Choroid plexus epithelial cell (primary cell): ENCODE measurements at regions not wholly inside any gene's neighbourhood (a gene's known extent, or its start where the extent isn't known, plus 50 kb on each side); places are given as distances from the start of the nearest gene placed in this dataset.

Experiments
- DNase-seq: peaks from one replicate; pipeline ENCODE4 v3.0.0-alpha.2; 2010; ENCODE audit warnings: low read depth
- H3K4me3 ChIP-seq: 2 replicates; pipeline ENCODE4 v1.5.1; 2011; ENCODE audit warnings: low read depth, mild to moderate bottlenecking, control low read depth, low read length, moderate library complexity
- TF ChIP-seq, protein P1 (sequence below): conservative IDR thresholded peaks from 2 replicates; pipeline ENCODE4 v1.5.1; 2011; ENCODE audit warnings: low read depth, mild to moderate bottlenecking, control low read depth, inconsistent platforms, low read length, moderate library complexity

DNA sequence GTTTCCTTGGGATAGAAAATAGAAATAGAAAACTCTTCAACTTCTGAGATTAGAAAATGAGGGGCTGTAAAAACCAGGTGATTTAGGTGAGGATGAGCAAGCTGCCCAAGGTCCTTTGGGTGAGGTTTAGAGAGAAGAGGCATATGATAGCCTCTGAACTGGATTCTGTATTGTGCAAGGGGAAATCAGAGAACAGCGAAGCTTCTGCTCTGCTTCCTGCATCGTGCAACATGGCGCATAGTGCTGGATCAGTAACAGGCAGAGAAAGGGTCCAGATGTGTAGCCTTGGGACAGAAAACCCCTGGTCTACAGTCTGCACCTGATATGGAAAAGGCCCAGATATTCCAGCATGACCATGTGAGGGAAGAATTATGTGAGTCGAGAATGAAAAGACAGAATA is 121.7 kb downstream of the MBL2 start:
- TF ChIP-seq, protein P1, sequence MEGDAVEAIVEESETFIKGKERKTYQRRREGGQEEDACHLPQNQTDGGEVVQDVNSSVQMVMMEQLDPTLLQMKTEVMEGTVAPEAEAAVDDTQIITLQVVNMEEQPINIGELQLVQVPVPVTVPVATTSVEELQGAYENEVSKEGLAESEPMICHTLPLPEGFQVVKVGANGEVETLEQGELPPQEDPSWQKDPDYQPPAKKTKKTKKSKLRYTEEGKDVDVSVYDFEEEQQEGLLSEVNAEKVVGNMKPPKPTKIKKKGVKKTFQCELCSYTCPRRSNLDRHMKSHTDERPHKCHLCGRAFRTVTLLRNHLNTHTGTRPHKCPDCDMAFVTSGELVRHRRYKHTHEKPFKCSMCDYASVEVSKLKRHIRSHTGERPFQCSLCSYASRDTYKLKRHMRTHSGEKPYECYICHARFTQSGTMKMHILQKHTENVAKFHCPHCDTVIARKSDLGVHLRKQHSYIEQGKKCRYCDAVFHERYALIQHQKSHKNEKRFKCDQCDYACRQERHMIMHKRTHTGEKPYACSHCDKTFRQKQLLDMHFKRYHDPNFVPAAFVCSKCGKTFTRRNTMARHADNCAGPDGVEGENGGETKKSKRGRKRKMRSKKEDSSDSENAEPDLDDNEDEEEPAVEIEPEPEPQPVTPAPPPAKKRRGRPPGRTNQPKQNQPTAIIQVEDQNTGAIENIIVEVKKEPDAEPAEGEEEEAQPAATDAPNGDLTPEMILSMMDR, result no peak
- no peak for DNase-seq
- no peak overlapping the region for H3K4me3 ChIP-seq

DNA sequence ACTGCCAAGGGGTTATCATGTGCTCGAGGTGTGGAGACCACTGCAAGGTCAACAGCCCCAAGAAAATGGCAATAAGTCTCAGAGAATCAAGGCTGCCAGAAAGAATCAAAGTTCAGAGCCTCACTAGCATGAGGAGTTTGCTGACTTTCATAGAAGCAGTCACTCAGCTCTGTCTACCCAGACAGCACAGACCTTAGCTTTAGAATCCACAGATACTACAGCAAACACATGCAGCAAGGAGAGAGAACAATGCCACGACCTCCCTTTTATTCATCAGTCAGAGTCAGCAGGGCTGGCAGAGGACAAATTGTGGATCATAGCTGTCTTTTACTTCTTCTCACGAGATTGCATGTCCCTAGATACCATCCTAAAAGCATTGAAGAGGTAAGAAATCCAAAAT is 121.3 kb downstream of the MBL2 start:
- no peak overlapping the region for H3K4me3 ChIP-seq
- TF ChIP-seq, protein P1, result no peak
- DNase-seq, result no peak

DNA sequence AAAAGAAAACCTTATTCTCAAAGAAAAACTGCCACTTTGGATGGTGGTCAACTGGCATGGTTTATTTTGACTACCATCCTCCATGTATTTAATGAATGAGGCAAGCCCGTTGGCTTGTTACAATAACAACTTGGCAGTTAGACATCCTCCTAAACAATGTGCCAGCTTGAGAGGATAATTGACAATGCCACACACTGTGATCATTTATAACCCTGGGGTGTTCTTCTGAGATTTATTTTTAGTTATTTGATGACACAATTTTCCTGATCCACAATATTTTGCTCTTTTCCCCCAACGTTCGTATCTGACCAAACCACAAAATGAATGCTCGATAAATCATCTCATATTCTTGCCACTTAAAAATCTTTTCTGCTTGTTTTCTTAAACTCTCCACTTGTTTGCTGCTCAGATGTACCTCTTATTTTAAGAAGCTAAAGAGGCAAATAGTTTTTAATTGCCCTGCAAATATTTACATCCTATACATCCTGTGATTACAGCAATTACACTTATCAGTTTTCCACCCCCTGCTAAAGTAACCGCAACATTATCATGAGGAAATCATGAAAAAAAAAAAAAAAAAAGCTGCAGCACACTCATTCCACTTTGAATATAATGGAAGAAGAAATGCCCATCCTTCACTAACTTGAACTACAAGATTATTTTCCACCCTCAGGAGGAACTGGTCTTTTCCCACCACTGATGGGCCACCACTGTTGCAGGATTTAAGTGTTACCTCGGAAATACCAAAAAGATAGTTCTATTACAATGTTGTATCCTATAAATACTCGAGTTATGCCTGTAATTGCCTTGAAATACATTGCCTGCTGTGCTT is 119.9 kb downstream of the MBL2 start:
- DNase-seq, result no peak
- TF ChIP-seq, protein P1, result no peak
- no peak overlapping the region for H3K4me3 ChIP-seq

DNA sequence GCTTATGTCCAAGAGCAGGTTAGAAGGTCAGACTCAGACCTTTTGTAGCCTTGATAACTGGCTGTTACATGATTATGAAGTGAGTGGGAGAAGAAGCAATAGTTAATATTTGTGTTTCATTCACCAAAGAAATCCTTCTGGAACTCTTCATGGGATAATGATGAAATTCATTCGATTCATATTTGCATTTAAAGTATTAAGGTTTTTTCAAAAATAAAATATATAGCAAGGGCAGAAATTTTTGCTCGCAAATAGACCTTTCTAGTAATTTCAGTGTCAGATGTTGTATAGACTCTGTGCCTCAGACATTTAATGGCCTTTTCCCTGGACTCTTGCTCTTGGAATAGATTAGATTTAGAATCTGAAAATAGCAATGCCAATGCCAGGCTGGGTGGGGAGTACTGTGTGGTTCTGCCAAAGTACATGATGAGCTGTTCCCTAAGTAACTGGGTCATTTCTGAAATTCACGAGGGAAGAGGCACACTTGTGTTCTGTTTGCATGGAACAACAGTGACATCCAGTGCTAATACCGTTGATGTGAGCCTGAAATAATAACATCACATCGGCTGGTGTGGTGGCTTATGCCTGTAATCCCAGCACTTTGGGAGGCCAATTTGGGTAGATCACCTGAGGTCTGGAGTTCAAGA is 119.2 kb downstream of the MBL2 start:
- H3K4me3 ChIP-seq, result no peak overlapping the region
- DNase-seq, result no peak
- TF ChIP-seq, protein P1, result no peak

DNA sequence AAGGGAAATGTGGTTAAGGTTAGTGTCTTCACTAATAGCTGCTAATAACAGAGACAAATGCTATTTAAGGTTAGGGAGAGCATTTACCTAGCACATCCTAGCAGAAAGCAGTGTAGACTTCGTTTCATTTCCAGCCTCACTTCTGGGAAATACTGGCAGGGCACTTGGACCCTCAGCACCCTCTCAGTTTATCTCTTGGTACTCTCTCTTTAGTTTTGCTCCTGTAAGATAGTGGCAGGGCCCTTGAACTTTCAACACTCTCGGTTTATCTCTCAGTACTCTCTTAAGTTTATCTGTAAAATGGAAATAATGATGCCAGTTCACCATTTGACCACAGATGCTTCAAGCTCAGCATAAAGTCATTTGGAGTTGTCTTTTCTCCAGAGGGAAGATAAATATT is 118.4 kb downstream of the MBL2 start:
- DNase-seq, result no peak
- TF ChIP-seq, protein P1, result no peak
- no peak overlapping the region for H3K4me3 ChIP-seq

DNA sequence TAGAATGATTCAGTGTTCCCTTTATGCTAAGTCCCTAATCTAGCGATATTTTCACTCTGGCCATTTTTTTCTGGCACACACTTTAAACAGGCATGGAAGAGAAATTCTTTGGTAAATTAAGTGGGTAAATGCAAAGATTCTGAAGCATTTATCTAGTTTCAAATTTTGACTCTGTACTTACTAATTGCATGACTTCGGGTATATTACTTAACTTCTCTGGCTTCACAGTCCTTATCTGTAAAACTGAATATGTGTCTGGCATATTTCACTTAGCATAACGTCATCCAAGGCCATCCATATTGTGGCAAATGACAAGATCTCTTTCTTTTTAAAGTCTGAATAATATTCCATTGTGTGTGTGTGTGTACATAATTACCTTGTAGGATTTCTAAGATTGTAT is 114.5 kb downstream of the MBL2 start:
- no peak overlapping the region for H3K4me3 ChIP-seq
- TF ChIP-seq, protein P1, result no peak
- no peak for DNase-seq
